ENCODE measurements at regions not wholly inside any gene's neighbourhood (a gene's known extent, or its start where the extent isn't known, plus 50 kb on each side); places are given as distances from the start of the nearest gene placed in this dataset.
"Not testable (repeated sequence)": the region's sequence is repeated elsewhere in the genome, so short reads cannot be mapped to it uniquely, and the experiment has no call there.

GRCh38 chr7:142436601-142437000 lies 178.7 kb upstream of the PRSS58 start:
- Histone ChIP-seq H3K27me3 (replicated peaks; ENCODE audit: insufficient read depth, low read depth, low read length, poor library complexity) (no peaks in the 10 kb centered on the region), H3K9me3 (ENCODE audit: low read depth, low read length, poor library complexity, severe bottlenecking) (no peaks in the 10 kb centered on the region), H3K4me3 (ENCODE audit: low read depth, low read length, poor library complexity, severe bottlenecking) (no peak overlapping the region), H3K27ac (ENCODE audit: low read depth, low read length, poor library complexity, severe bottlenecking) (no peak overlapping the region), H3K36me3 (ENCODE audit: insufficient read depth, low read length, poor library complexity, severe bottlenecking) (no peaks in the 10 kb centered on the region), H3K4me1 (ENCODE audit: insufficient read depth, low read length, poor library complexity, severe bottlenecking) (peaks cover 6% of the 10 kb centered on the region)
- TF ChIP-seq EZH2 (IDR thresholded peaks at IDR 0.05; ENCODE audit: borderline replicate concordance, low read depth, low read length, poor library complexity, severe bottlenecking), result no peak
- TF ChIP-seq CTCF (conservative IDR thresholded peaks at IDR 0.05; ENCODE audit: low read depth, low read length), result no peak
- ChIA-PET POLR2A (ENCODE audit: low non-redundant PET) (no interaction called here), CTCF (no interaction called here)
- no TSS peak for BruUV-seq (replicated peaks)
- DNase-seq (ENCODE audit: low spot score), result no peak
- intact Hi-C loops (cut with micrococcal nuclease; ENCODE audit: unreplicated experiment), result no loop called here

GRCh38 chr7:142435606-142436005 lies 177.7 kb upstream of the PRSS58 start:
- DNase-seq (ENCODE audit: low spot score); CTCF ChIA-PET; intact Hi-C loops (cut with micrococcal nuclease; ENCODE audit: unreplicated experiment); H3K36me3 ChIP-seq (ENCODE audit: insufficient read depth, low read length, poor library complexity, severe bottlenecking); H3K4me3 ChIP-seq (ENCODE audit: low read depth, low read length, poor library complexity, severe bottlenecking); H3K9me3 ChIP-seq (ENCODE audit: low read depth, low read length, poor library complexity, severe bottlenecking); POLR2A ChIA-PET (ENCODE audit: low non-redundant PET); H3K4me1 ChIP-seq (ENCODE audit: insufficient read depth, low read length, poor library complexity, severe bottlenecking); H3K27me3 ChIP-seq (replicated peaks; ENCODE audit: insufficient read depth, low read depth, low read length, poor library complexity); BruUV-seq (replicated peaks); H3K27ac ChIP-seq (ENCODE audit: low read depth, low read length, poor library complexity, severe bottlenecking): not testable (repeated sequence)

GRCh38 chr7:142434666-142435167 lies 176.9 kb upstream of the PRSS58 start:
- Histone ChIP-seq H3K4me3 (ENCODE audit: low read depth, low read length, poor library complexity, severe bottlenecking) (no peak overlapping the region), H3K27me3 (replicated peaks; ENCODE audit: insufficient read depth, low read depth, low read length, poor library complexity) (no peaks in the 10 kb centered on the region), H3K4me1 (ENCODE audit: insufficient read depth, low read length, poor library complexity, severe bottlenecking) (no peaks in the 10 kb centered on the region), H3K9me3 (ENCODE audit: low read depth, low read length, poor library complexity, severe bottlenecking) (no peaks in the 10 kb centered on the region), H3K36me3 (ENCODE audit: insufficient read depth, low read length, poor library complexity, severe bottlenecking) (no peaks in the 10 kb centered on the region), H3K27ac (ENCODE audit: low read depth, low read length, poor library complexity, severe bottlenecking) (no peak overlapping the region)
- CTCF ChIA-PET, result no interaction called here
- DNase-seq (ENCODE audit: low spot score), result no peak
- POLR2A ChIA-PET (ENCODE audit: low non-redundant PET), result no interaction called here
- BruUV-seq (replicated peaks), result no TSS peak
- intact Hi-C loops (cut with micrococcal nuclease; ENCODE audit: unreplicated experiment), result no loop called here
- TF ChIP-seq EZH2 (IDR thresholded peaks at IDR 0.05; ENCODE audit: borderline replicate concordance, low read depth, low read length, poor library complexity, severe bottlenecking) (no peak), CTCF (conservative IDR thresholded peaks at IDR 0.05; ENCODE audit: low read depth, low read length) (no peak)

GRCh38 chr7:142434133-142434532 lies 176.3 kb upstream of the PRSS58 start:
- H3K4me3 ChIP-seq (ENCODE audit: low read depth, low read length, poor library complexity, severe bottlenecking); POLR2A ChIA-PET (ENCODE audit: low non-redundant PET); CTCF ChIA-PET; H3K9me3 ChIP-seq (ENCODE audit: low read depth, low read length, poor library complexity, severe bottlenecking); H3K27me3 ChIP-seq (replicated peaks; ENCODE audit: insufficient read depth, low read depth, low read length, poor library complexity); H3K4me1 ChIP-seq (ENCODE audit: insufficient read depth, low read length, poor library complexity, severe bottlenecking); H3K27ac ChIP-seq (ENCODE audit: low read depth, low read length, poor library complexity, severe bottlenecking); BruUV-seq (replicated peaks); DNase-seq (ENCODE audit: low spot score); intact Hi-C loops (cut with micrococcal nuclease; ENCODE audit: unreplicated experiment); H3K36me3 ChIP-seq (ENCODE audit: insufficient read depth, low read length, poor library complexity, severe bottlenecking): not testable (repeated sequence)
